Lung (tissue), 11 donors: ENCODE measurements at regions not wholly inside any gene's neighbourhood (a gene's known extent, or its start where the extent isn't known, plus 50 kb on each side); places are given as distances from the start of the nearest gene placed in this dataset.

Experiments
- ATAC-seq: fragments of 200-7000 bp; cut with Tn5 transposase; one replicate; pipeline ENCODE4 v1.9.1; 2020; ENCODE audit warnings: moderate number of reproducible peaks; ENCODE audit not compliant: insufficient read depth, low FRiP score
- DNase-seq, 3 donors: peaks; one replicate each; pipeline ENCODE4 v3.0.0-alpha.2; 2013 to 2017
- H3K27ac ChIP-seq, 2 donors: one replicate each; pipeline ENCODE4 v1.5.1; 2013; ENCODE audit warnings: mild to moderate bottlenecking in 2 of 2, moderate library complexity in 2 of 2, control low read depth in 1 of 2, inconsistent platforms in 1 of 2, low read depth in 1 of 2, low read length in 1 of 2
- H3K27me3 ChIP-seq, 3 donors: one replicate each; pipeline ENCODE4 v1.5.1; 2013; ENCODE audit warnings: low read length in 2 of 3; ENCODE audit not compliant: control insufficient read depth in 3 of 3, insufficient read depth in 3 of 3
- H3K36me3 ChIP-seq, 4 donors: one replicate each; pipeline ENCODE4 v1.5.1; 2013; ENCODE audit warnings: low read length in 4 of 4, mild to moderate bottlenecking in 1 of 4, moderate library complexity in 1 of 4; ENCODE audit not compliant: control insufficient read depth in 4 of 4, insufficient read depth in 4 of 4
- H3K4me1 ChIP-seq, 5 donors: one replicate each; pipeline ENCODE4 v1.5.1; 2013; ENCODE audit warnings: low read length in 5 of 5, mild to moderate bottlenecking in 2 of 5, moderate library complexity in 1 of 5; ENCODE audit not compliant: control insufficient read depth in 5 of 5, insufficient read depth in 5 of 5
- H3K4me3 ChIP-seq: one replicate; pipeline ENCODE4 v1.5.1; 2013; ENCODE audit warnings: mild to moderate bottlenecking, control low read depth, moderate library complexity
- H3K9ac ChIP-seq, 2 donors: one replicate each; pipeline ENCODE4 v1.5.1; 2013; ENCODE audit warnings: low read length in 2 of 2, control low read depth in 1 of 2; ENCODE audit not compliant: insufficient read depth in 1 of 2
- H3K9me3 ChIP-seq, 4 donors: one replicate each; pipeline ENCODE4 v1.5.1; 2013; ENCODE audit warnings: low read length in 3 of 4, mild to moderate bottlenecking in 1 of 4, moderate library complexity in 1 of 4; ENCODE audit not compliant: control insufficient read depth in 4 of 4, insufficient read depth in 3 of 4
- CTCF ChIP-seq: IDR thresholded peaks from 2 replicates; pipeline ENCODE4 v1.5.1; 2012; ENCODE audit warnings: mild to moderate bottlenecking; ENCODE audit errors: control extremely low read depth, extremely low read depth
- WGBS, 2 donors: extraction: QIAGEN DNeasy Blood & Tissue Kit; methylation state at CpG; one replicate each; pipeline ENCODE4 v1.1.7; 2013; 5-methylcytosine and 5-hydroxymethylcytosine counted together
- donor health status: control.
- donor health status: control.
- donor health status: Bipolar disorder and iron deficiency.
- donor health status: healthy.
- donor health status: DM: yes; HTN: yes; CAD: no.

DNA sequence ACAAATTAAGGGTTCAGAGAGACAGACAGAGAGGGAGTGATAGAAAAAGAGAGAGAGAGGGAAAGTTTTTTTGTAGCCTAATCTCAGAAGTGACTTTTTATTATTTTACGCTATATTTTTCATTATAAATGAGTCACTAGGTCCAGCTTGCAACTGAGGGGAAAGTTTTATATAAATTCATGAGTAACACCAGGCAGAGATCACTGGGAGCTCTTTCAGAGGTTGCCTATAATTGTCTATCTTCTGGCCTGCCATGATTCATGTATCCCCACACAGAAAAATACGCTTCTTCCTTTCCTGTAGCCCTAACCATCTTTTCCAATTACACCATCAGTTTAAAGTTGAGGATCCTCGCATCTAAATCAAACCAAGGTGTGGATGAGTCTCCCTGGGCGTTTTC is 467.9 kb downstream of the SLITRK1 start:
- ATAC-seq, result no peak
- 72 to 80% methylated on average over 4 of the region's 4 CpGs for WGBS, 2 donors
- Histone ChIP-seq H3K27ac (no peak overlapping the region), H3K4me3 (no peak overlapping the region), H3K9me3 (no peaks in the 10 kb centered on the region), H3K27me3 (no peaks in the 10 kb centered on the region), H3K36me3 (no peaks in the 10 kb centered on the region), H3K4me1 (no peaks in the 10 kb centered on the region), H3K9ac (no peak overlapping the region)
- TF ChIP-seq CTCF, result no peak
- DNase-seq, result no peak

DNA sequence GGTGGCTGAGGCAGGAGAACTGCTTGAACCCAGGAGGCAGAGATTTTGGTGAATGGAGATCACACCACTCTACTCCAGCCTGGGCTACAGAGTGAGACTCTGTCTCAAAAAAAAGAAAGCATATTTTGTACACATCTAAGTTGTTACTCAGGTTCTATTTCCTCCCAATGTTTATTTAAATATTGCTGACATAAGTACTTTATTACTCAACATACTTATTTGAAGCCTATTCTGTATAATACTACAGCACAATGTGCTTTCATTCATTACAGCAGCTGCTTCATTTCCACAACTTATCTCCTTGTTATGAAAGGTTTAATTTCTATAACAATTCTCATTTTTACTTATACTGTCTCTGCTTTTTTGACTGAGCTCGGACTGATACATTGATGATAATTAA is 495.7 kb downstream of the SLITRK1 start:
- TF ChIP-seq CTCF, result no peak
- H3K4me3 ChIP-seq, result no peak overlapping the region
- ATAC-seq, result no peak

DNA sequence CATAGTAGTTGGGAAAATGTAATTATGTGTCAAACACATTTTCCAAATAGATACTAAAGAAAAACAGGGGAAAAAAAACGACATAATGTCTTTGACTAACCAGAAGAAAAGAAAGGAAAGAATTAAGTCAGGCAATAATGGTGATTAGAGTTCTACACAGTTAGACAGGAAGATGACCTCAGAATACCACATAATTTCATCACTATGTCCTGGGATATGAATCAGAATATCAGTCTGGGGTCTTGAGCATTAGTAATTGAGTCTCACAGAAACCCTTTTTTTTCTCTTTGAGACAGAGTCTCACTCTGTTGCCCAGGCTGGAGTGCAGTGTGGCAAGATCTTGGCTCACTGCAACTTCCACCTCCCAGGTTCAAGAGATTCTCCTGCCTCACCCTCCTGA is 503.4 kb downstream of the SLITRK1 start:
- WGBS, 2 donors, result 40 to 55% methylated on average over 1 of the region's 1 CpG
- no peak for ATAC-seq
- no peaks in the 10 kb centered on the region for H3K9me3 ChIP-seq
- no peak for DNase-seq
- H3K27me3 ChIP-seq, result no peaks in the 10 kb centered on the region
- H3K36me3 ChIP-seq, result no peaks in the 10 kb centered on the region
- TF ChIP-seq CTCF, result no peak
- no peak overlapping the region for H3K4me3 ChIP-seq
- H3K9ac ChIP-seq, result no peak overlapping the region
- H3K27ac ChIP-seq, result no peak overlapping the region
- no peaks in the 10 kb centered on the region for H3K4me1 ChIP-seq

More for the DNA sequence above, 495.7 kb downstream of the SLITRK1 start:
- Histone ChIP-seq H3K27ac (no peak overlapping the region), H3K9me3 (no peaks in the 10 kb centered on the region), H3K27me3 (no peaks in the 10 kb centered on the region), H3K36me3 (no peaks in the 10 kb centered on the region), H3K4me1 (no peaks in the 10 kb centered on the region), H3K9ac (no peak overlapping the region)
- WGBS, 2 donors, result 77 to 87% methylated on average over 1 of the region's 1 CpG
- peak in 1 of 3 donors; percentile 1 for DNase-seq

GRCh38 chr13:83377491-83377890 is 504.8 kb downstream of the SLITRK1 start:
- Histone ChIP-seq H3K9ac (no peak overlapping the region), H3K4me1 (no peaks in the 10 kb centered on the region), H3K36me3 (no peaks in the 10 kb centered on the region), H3K9me3 (peaks cover 0 to 4% (median under 1%) of the 10 kb centered on the region in 4 donors), H3K27ac (no peak overlapping the region), H3K4me3 (no peak overlapping the region), H3K27me3 (no peaks in the 10 kb centered on the region)
- TF ChIP-seq CTCF, result no peak
- peak in 2 of 3 donors; percentile 4 to 13 for DNase-seq
- no peak for ATAC-seq
- WGBS, 2 donors, result 68 to 74% methylated on average over 1 of the region's 1 CpG
